ENCODE measurements at regions not wholly inside any gene's neighbourhood (a gene's known extent, or its start where the extent isn't known, plus 50 kb on each side); places are given as distances from the start of the nearest gene placed in this dataset.

- DNase-seq: no peak
- Histone ChIP-seq H3K36me3 (replicated peaks; ENCODE audit: insufficient read depth, low read length) (no peaks in the 10 kb centered on the region), H3K79me2 (ENCODE audit: low read length) (no peaks in the 10 kb centered on the region), H3K4me1 (ENCODE audit: low read length) (no peaks in the 10 kb centered on the region), H4K20me1 (ENCODE audit: insufficient read depth, low read length) (no peaks in the 10 kb centered on the region), H3K4me2 (ENCODE audit: low read depth, low read length) (no peak overlapping the region), H3F3A (ENCODE audit: insufficient read depth, low read length) (no peaks in the 10 kb centered on the region), H3K27me3 (replicated peaks; ENCODE audit: insufficient read depth, low read length) (no peaks in the 10 kb centered on the region), H3K4me3 (ENCODE audit: low read length) (no peak overlapping the region), H3K9me2 (replicated peaks; ENCODE audit: insufficient read depth, low read length) (no peaks in the 10 kb centered on the region), H3K9me3 (replicated peaks; ENCODE audit: insufficient read depth, low read length) (no peaks in the 10 kb centered on the region), H3K9ac (ENCODE audit: low read length) (no peak overlapping the region), H3K27ac (ENCODE audit: low read length) (no peak overlapping the region), H2AFZ (ENCODE audit: low read length) (no peak overlapping the region)
- TF ChIP-seq, protein P1, sequence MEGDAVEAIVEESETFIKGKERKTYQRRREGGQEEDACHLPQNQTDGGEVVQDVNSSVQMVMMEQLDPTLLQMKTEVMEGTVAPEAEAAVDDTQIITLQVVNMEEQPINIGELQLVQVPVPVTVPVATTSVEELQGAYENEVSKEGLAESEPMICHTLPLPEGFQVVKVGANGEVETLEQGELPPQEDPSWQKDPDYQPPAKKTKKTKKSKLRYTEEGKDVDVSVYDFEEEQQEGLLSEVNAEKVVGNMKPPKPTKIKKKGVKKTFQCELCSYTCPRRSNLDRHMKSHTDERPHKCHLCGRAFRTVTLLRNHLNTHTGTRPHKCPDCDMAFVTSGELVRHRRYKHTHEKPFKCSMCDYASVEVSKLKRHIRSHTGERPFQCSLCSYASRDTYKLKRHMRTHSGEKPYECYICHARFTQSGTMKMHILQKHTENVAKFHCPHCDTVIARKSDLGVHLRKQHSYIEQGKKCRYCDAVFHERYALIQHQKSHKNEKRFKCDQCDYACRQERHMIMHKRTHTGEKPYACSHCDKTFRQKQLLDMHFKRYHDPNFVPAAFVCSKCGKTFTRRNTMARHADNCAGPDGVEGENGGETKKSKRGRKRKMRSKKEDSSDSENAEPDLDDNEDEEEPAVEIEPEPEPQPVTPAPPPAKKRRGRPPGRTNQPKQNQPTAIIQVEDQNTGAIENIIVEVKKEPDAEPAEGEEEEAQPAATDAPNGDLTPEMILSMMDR (IDR thresholded peaks at IDR 0.05; ENCODE audit: low read length): no peak
- TF ChIP-seq EZH2phosphoT487 (IDR thresholded peaks at IDR 0.05; ENCODE audit: low read length): no peak
- no peak for TF ChIP-seq EZH2 (optimal IDR thresholded peaks at IDR 0.05; ENCODE audit: low read depth, low read length)
Measured at GRCh38 chr6:68192988-68193387, 442.1 kb upstream of the ADGRB3 start.

DNA sequence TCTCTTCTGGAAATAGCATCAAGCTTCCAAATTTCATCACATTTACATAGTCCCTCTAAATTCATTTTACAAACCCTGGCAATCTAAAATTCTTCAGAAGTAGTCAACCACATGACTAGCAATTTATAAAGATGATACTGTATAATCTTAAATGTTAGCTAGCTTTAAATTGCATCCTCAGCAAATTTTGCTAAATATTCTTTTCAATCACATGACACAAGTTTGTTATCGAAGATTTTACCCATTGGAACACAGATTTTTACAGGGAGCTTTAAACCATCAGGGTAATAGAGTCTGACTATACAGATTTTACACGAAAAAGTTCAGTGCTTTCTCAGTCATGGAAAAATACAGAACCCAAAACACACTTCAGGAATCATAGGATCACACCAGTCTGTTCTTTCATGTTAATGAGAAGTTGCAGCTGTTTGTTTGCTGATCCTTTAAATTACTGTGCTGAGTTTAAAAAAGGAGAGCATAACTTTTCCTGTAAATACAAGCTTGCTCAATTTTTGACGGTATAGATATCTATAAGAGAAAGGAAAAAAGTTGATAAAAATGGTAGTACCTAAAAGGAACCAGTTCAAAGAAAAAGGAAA lies 445.8 kb upstream of the ADGRB3 start:
- TF ChIP-seq EZH2 (optimal IDR thresholded peaks at IDR 0.05; ENCODE audit: low read depth, low read length) (no peak), EZH2phosphoT487 (IDR thresholded peaks at IDR 0.05; ENCODE audit: low read length) (no peak)
- TF ChIP-seq, protein P1 (IDR thresholded peaks at IDR 0.05; ENCODE audit: low read length): no peak
- H3K27me3 ChIP-seq (replicated peaks; ENCODE audit: insufficient read depth, low read length): no peaks in the 10 kb centered on the region
- H3K4me1 ChIP-seq (ENCODE audit: low read length): no peaks in the 10 kb centered on the region
- no peaks in the 10 kb centered on the region for H4K20me1 ChIP-seq (ENCODE audit: insufficient read depth, low read length)
- H3K79me2 ChIP-seq (ENCODE audit: low read length): no peaks in the 10 kb centered on the region
- H3F3A ChIP-seq (ENCODE audit: insufficient read depth, low read length): no peaks in the 10 kb centered on the region
- H3K4me2 ChIP-seq (ENCODE audit: low read depth, low read length): no peak overlapping the region
- H3K9ac ChIP-seq (ENCODE audit: low read length): no peak overlapping the region
- H2AFZ ChIP-seq (ENCODE audit: low read length): no peak overlapping the region
- DNase-seq: no peak
- no peak overlapping the region for H3K4me3 ChIP-seq (ENCODE audit: low read length)
- no peak overlapping the region for H3K27ac ChIP-seq (ENCODE audit: low read length)
- no peaks in the 10 kb centered on the region for H3K36me3 ChIP-seq (replicated peaks; ENCODE audit: insufficient read depth, low read length)
- no peaks in the 10 kb centered on the region for H3K9me3 ChIP-seq (replicated peaks; ENCODE audit: insufficient read depth, low read length)
- H3K9me2 ChIP-seq (replicated peaks; ENCODE audit: insufficient read depth, low read length): no peaks in the 10 kb centered on the region

- H3K9ac ChIP-seq (ENCODE audit: low read length): no peak overlapping the region
- no peak overlapping the region for H3K27ac ChIP-seq (ENCODE audit: low read length)
- no peaks in the 10 kb centered on the region for H3K36me3 ChIP-seq (replicated peaks; ENCODE audit: insufficient read depth, low read length)
- H3K9me3 ChIP-seq (replicated peaks; ENCODE audit: insufficient read depth, low read length): no peaks in the 10 kb centered on the region
- no peaks in the 10 kb centered on the region for H3F3A ChIP-seq (ENCODE audit: insufficient read depth, low read length)
- DNase-seq: no peak
- H3K79me2 ChIP-seq (ENCODE audit: low read length): no peaks in the 10 kb centered on the region
- no peaks in the 10 kb centered on the region for H3K4me1 ChIP-seq (ENCODE audit: low read length)
- H4K20me1 ChIP-seq (ENCODE audit: insufficient read depth, low read length): no peaks in the 10 kb centered on the region
- no peaks in the 10 kb centered on the region for H3K9me2 ChIP-seq (replicated peaks; ENCODE audit: insufficient read depth, low read length)
- no peak overlapping the region for H2AFZ ChIP-seq (ENCODE audit: low read length)
- no peak overlapping the region for H3K4me2 ChIP-seq (ENCODE audit: low read depth, low read length)
- H3K27me3 ChIP-seq (replicated peaks; ENCODE audit: insufficient read depth, low read length): no peaks in the 10 kb centered on the region
- TF ChIP-seq, protein P1 (IDR thresholded peaks at IDR 0.05; ENCODE audit: low read length): no peak
- TF ChIP-seq EZH2phosphoT487 (IDR thresholded peaks at IDR 0.05; ENCODE audit: low read length): no peak
- no peak for TF ChIP-seq EZH2 (optimal IDR thresholded peaks at IDR 0.05; ENCODE audit: low read depth, low read length)
- H3K4me3 ChIP-seq (ENCODE audit: low read length): no peak overlapping the region
Measured at GRCh38 chr6:68186870-68187269, 448.2 kb upstream of the ADGRB3 start.
